Muscle layer of colon (tissue), 2 donors: ENCODE measurements at regions not wholly inside any gene's neighbourhood (a gene's known extent, or its start where the extent isn't known, plus 50 kb on each side); places are given as distances from the start of the nearest gene placed in this dataset.

Experiments used
- H3K27ac ChIP-seq: one replicate; pipeline ENCODE4 v1.7.0; 2013; ENCODE audit warnings: low read depth, mild to moderate bottlenecking, low read length, moderate library complexity
- H3K27me3 ChIP-seq, 2 donors: one replicate each; pipeline ENCODE4 v1.7.0; 2013; ENCODE audit warnings: low read length in 2 of 2, mild to moderate bottlenecking in 2 of 2; ENCODE audit not compliant: insufficient read depth in 2 of 2, control insufficient read depth in 1 of 2
- H3K36me3 ChIP-seq: one replicate; pipeline ENCODE4 v1.7.0; 2013; ENCODE audit warnings: mild to moderate bottlenecking, low read length; ENCODE audit not compliant: insufficient read depth
- H3K4me1 ChIP-seq: one replicate; pipeline ENCODE4 v1.7.0; 2013; ENCODE audit warnings: mild to moderate bottlenecking, low read length; ENCODE audit not compliant: insufficient read depth
- H3K4me3 ChIP-seq, 2 donors: one replicate each; pipeline ENCODE4 v1.7.0; 2013; ENCODE audit warnings: low read length in 2 of 2, low read depth in 1 of 2, mild to moderate bottlenecking in 1 of 2, moderate library complexity in 1 of 2
- H3K9ac ChIP-seq: one replicate; pipeline ENCODE4 v1.7.0; 2013; ENCODE audit warnings: low read length
- H3K9me3 ChIP-seq: one replicate; pipeline ENCODE4 v1.7.0; 2013; ENCODE audit warnings: mild to moderate bottlenecking, low read length
- donor health status: abdominal sarcoma.
- donor health status: Adenocarcinoma of cecum.

DNA sequence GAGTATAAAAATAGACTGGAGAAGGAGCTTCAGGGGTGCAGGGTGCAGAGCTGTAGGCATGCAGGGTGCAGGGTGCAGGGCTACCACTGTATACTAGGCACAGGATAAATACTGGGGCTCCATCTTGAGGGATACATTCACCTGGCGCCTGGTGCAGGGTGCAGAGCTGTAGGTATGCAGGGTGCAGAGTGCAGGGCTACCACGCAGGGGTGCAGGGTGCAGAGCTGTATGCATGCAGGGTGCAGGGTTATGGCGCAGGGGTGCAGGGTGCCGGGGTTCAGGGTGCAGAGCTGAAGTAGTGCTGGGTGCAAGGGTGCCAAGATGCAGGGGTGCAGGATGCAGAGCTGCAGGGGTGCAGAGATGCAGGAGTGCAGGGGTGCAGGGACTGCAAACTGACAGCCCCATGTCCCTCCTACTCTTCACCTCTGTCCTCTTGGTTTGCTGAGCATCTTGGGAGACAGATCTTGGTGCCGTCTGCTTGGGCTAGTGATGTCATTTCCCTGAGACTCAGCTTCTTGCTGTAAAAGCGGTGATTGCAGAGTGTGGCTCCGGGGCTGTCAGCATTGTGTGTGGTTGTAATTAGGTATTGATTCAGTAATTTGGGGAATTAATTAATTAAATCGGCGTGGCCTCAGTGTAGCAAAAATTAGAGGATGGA lies 91.2 kb downstream of the ADRA2C start:
- H3K9ac ChIP-seq: no peak overlapping the region
- H3K4me1 ChIP-seq: no peaks in the 10 kb centered on the region
- H3K27ac ChIP-seq: no peak overlapping the region
- H3K27me3 ChIP-seq: peaks cover 0 to 21% of the 10 kb centered on the region in 2 donors
- H3K9me3 ChIP-seq: no peaks in the 10 kb centered on the region
- H3K4me3 ChIP-seq: no peak overlapping the region
- H3K36me3 ChIP-seq: no peaks in the 10 kb centered on the region

- H3K9ac ChIP-seq: no peak overlapping the region
- no peaks in the 10 kb centered on the region for H3K36me3 ChIP-seq
- no peaks in the 10 kb centered on the region for H3K9me3 ChIP-seq
- no peaks in the 10 kb centered on the region for H3K4me1 ChIP-seq
- H3K27ac ChIP-seq: no peak overlapping the region
- H3K27me3 ChIP-seq: peaks cover 0 to 26% of the 10 kb centered on the region in 2 donors
- H3K4me3 ChIP-seq: no peak overlapping the region
Observed at GRCh38 chr4:3858046-3858730, 92.0 kb downstream of the ADRA2C start.

- Histone ChIP-seq H3K9me3 (no peaks in the 10 kb centered on the region), H3K4me1 (no peaks in the 10 kb centered on the region), H3K27me3 (peaks cover 0 to 26% of the 10 kb centered on the region in 2 donors), H3K27ac (no peak overlapping the region), H3K36me3 (no peaks in the 10 kb centered on the region), H3K9ac (no peak overlapping the region), H3K4me3 (no peak overlapping the region)
Observed at GRCh38 chr4:3858765-3859388, 92.7 kb downstream of the ADRA2C start.

DNA sequence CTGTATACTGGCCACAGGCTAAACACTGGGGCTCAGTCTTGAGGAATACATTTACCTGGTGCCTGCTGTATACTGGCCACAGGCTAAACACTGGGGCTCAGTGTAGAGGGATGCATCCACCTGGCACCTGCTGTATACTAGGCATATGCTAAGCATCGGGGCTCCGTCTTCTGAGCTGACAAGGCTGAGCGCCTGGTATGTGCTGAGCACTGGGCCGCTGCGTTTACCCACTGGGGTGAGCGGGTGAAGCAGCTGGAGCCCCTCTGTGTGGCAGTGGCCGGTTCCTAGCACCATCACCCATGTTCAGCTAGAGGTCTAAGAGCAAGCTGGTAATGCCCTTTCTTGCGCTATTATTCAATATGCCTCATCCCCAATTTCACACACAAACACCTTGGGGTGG lies 93.4 kb downstream of the ADRA2C start:
- Histone ChIP-seq H3K27me3 (peaks cover 0 to 27% of the 10 kb centered on the region in 2 donors), H3K36me3 (no peaks in the 10 kb centered on the region), H3K27ac (no peak overlapping the region), H3K9ac (no peak overlapping the region), H3K4me3 (no peak overlapping the region), H3K9me3 (no peaks in the 10 kb centered on the region), H3K4me1 (no peaks in the 10 kb centered on the region)

- Histone ChIP-seq H3K4me1 (no peaks in the 10 kb centered on the region), H3K36me3 (no peaks in the 10 kb centered on the region), H3K9ac (no peak overlapping the region), H3K27ac (no peak overlapping the region), H3K4me3 (no peak overlapping the region), H3K27me3 (peaks cover 0 to 32% of the 10 kb centered on the region in 2 donors), H3K9me3 (no peaks in the 10 kb centered on the region)
Observed at GRCh38 chr4:3860061-3860912, 94.1 kb downstream of the ADRA2C start.

DNA sequence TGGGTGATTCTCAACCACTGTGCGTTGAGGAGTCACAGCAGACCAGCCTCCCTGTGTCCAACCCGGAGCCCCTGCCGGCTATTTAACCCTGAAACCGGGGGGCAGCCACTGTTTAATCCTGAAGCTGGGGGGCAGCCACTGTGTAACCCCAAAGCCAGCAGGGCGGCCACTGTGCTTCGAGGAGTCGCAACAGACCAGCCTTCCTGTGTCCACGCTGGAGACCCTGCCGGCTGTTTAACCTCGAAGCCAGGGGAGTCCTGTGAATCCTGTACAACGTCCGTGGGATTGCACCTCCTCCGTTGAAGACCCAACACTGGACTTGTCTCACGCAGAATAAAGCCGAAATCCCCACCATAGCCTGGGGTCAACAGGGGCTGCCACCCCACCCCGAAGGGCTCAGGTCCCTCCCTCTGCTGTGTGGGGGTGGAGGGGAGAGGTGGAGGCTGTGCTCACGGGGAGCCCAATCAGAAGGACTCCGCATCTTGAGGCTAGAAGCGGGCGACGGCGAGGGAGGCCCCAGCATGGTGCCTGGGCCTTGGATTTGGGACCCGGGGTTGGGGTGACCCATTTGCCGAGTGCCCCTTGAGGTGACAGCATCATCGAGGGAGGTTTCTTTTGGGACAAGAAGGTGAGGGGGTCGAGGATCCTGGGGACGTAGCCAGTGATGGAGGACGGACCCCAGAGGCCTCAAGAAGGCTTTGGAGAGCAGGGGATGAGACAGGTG lies 94.9 kb downstream of the ADRA2C start:
- Histone ChIP-seq H3K27ac (no peak overlapping the region), H3K4me1 (no peaks in the 10 kb centered on the region), H3K4me3 (no peak overlapping the region), H3K36me3 (no peaks in the 10 kb centered on the region), H3K27me3 (peaks cover 0 to 36% of the 10 kb centered on the region in 2 donors), H3K9ac (no peak overlapping the region), H3K9me3 (no peaks in the 10 kb centered on the region)

DNA sequence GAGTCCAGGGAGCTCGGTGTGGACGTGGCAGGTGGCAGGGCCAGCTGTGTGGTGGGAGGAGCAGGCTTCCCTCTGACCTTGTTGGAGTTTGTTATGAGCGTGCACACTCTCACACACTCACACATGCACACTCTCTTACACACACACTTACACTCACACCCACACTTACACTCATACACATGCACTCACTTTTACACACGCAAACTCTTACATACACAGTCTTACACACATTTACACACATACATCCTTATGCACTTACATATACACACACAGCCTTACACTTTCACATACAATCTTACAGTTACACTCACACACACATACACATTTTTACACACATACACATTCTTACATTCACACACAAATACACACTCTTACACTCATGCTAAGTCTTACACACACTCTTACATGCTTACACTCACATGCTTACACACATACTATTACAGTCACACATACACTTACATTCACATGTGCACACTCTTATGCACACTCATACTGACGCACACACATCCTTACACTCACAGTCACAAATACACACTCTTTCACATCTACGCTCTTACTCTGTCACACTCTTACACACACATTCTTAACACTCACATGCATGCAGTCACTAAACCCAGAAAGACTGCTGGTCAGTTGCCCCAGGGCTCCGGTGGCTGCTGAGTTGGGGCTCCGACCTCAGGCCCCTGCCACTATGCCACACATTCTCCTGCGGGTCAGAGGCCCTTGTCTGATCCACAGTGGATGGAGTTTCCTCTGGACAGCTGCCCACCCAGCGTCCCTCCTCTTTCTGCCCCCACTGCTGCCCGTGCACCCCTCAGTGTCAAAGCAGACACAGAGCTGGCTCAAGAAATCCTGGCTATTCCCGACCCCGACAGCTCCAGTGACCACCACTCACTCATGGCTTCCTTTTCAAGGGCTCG lies 95.8 kb downstream of the ADRA2C start:
- Histone ChIP-seq H3K27ac (no peak overlapping the region), H3K9ac (no peak overlapping the region), H3K36me3 (no peaks in the 10 kb centered on the region), H3K27me3 (peaks cover 0 to 37% of the 10 kb centered on the region in 2 donors), H3K4me1 (no peaks in the 10 kb centered on the region), H3K9me3 (no peaks in the 10 kb centered on the region), H3K4me3 (no peak overlapping the region)

DNA sequence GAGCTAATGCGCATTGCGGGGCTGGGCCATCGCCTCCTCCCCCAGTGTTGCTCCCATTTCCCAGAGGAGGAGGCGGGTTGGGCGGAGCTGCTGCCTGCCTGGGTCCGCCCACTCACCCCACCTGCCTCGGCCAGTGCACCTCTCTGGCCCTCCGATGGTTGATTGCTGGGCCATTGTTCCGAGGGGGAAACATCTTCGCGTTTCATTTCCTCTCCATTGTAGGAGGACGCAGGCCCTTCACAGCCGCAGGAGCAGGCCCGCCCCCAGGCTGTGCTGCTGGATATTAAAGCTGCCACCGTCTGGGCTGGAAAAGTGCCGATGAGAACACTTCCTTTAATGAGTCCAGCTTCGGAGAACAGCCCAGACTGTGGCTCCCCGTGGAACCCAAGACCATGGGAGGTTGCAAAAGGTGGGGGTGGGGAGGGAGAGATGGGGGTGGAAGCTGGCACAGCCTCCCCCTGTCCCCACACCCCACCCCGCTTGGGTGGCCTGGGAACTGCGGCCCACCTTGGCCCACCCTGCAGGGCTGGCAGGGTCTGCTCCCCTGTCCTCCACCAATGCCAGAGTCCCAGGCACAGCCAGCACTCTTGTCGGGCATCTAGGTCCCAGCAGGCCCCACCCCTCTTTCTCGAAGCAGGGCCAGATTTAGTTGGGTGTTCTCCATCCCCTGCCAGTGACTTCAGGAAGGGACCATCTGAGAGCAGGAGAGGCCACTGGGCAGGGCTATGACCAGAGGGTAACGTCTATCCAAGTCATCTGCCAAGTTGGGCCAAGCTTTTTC lies 96.6 kb downstream of the ADRA2C start:
- no peak overlapping the region for H3K27ac ChIP-seq

GRCh38 chr4:3863841-3864741 lies 97.9 kb downstream of the ADRA2C start:
- Histone ChIP-seq H3K4me3 (no peak overlapping the region), H3K9ac (no peak overlapping the region), H3K27ac (no peak overlapping the region), H3K9me3 (no peaks in the 10 kb centered on the region), H3K4me1 (no peaks in the 10 kb centered on the region), H3K27me3 (peaks cover 0 to 34% of the 10 kb centered on the region in 2 donors), H3K36me3 (no peaks in the 10 kb centered on the region)

More for the DNA sequence above, 96.6 kb downstream of the ADRA2C start:
- H3K9ac ChIP-seq: no peak overlapping the region
- H3K27me3 ChIP-seq: peaks cover 0 to 41% of the 10 kb centered on the region in 2 donors
- H3K36me3 ChIP-seq: no peaks in the 10 kb centered on the region
- H3K4me3 ChIP-seq: no peak overlapping the region
- H3K9me3 ChIP-seq: no peaks in the 10 kb centered on the region
- no peaks in the 10 kb centered on the region for H3K4me1 ChIP-seq
